GM18505 (cell line): ENCODE measurements at regions not wholly inside any gene's neighbourhood (a gene's known extent, or its start where the extent isn't known, plus 50 kb on each side); places are given as distances from the start of the nearest gene placed in this dataset.
"Not testable (repeated sequence)": the region's sequence is repeated elsewhere in the genome, so short reads cannot be mapped to it uniquely, and the experiment has no call there.

Source experiments
- ATAC-seq: cut with Tn5 transposase; IDR thresholded peaks from one replicate; pipeline ENCODE4 v1.9.1; 2021; ENCODE audit not compliant: unreplicated experiment
- POLR2A ChIP-seq: IDR thresholded peaks from 4 replicates; pipeline ENCODE4 v1.6.1; 2011; ENCODE audit warnings: borderline replicate concordance; ENCODE audit not compliant: insufficient read depth, insufficient read length; ENCODE audit errors: extremely low read depth

DNA sequence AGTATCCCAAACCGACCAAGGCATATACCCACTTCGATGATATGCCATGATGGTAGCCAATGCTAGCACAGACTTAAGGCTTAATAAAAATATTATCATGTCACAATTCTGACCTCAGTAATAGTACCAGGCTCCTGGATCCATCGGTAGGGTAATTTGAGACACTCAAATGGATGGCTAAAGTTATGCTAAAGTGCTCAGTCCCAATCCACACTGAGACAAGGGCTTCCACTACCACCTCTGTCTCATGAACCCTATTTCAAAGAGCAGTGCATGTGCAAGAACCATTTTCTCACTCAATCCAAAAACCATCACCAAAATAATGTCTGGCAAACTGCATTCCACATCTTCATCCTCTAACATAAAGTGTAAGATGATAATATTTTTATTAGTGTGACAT lies 122.4 kb upstream of the KRR1 start:
- no peak for ATAC-seq
- no peak for TF ChIP-seq POLR2A

DNA sequence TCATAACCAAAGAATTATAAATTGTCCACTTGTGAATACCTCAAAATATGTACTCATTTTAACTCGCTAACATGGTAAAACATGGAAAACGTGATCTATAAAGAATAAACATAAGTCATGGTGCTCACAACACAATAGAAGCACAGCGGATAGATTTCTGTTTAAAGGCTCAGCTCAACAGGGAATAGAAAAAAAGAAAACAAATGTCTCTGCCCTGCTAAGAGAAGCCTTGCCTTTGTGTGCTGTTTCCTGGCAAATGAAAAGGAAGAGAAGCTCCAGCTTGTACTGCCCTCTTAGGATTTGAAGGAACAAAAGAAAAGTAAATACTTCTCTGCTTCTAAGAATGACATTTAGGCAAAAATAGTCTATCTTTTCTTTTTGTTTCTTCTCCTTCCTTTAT lies 121.0 kb upstream of the KRR1 start:
- ATAC-seq, result no peak
- TF ChIP-seq POLR2A, result no peak

DNA sequence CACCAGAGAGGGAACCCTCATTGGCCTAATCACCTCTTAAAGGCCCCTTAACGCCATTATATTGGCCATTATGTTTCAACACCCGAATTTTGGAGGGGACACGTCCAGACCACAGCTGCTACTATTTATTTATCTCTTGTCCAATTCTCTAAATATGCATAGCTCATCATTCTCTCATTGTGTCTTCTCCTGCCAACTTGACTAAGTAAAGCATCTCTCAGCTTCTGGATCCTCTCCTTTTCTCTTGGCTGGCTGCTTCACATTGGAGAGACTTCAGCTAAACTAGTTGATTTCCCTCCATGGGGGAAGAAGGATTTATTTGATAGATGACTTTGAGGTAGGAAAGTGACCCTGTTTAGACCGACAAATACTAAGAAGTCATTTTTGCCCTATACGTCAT lies 120.4 kb upstream of the KRR1 start:
- ATAC-seq, result no peak
- TF ChIP-seq POLR2A, result no peak

DNA sequence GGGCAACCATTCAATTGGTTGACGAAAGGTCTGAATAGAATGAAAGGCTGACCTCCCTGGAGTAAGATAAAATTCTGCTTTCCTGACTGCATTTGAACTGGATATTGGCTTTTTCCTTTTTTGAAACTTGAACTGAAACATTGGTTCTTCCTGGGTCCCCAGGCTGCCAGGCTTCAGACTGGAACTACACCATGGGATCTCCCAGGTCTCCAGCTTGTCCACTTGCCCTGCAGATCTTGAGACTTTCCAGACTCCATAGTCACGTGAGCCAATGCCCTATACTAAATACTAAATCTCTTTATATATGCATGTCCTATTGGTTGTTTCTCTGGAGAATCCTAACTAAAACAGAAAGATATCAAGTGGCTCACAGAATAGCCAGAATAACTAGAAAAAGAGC lies 118.7 kb upstream of the KRR1 start:
- TF ChIP-seq POLR2A, result no peak
- no peak for ATAC-seq

DNA sequence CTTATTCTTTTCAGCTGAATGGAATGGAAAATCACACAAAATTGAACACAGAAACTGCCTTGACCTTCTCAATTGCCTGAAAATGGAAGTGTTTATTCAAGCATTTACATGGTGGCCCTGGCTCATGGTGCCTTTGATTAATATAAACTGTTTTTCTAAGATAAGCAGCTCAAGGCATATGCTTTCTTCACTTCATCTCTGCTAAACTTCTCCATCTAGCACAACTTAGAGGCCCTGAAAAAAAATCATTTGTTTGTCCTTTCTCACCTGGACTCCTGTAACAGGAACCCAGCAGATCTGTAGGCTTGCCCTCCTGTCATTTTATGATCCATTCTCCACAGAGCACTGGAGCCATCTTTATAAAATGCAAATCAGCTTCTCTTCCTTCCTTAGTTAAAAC lies 117.5 kb upstream of the KRR1 start:
- no peak for ATAC-seq
- TF ChIP-seq POLR2A, result no peak

DNA sequence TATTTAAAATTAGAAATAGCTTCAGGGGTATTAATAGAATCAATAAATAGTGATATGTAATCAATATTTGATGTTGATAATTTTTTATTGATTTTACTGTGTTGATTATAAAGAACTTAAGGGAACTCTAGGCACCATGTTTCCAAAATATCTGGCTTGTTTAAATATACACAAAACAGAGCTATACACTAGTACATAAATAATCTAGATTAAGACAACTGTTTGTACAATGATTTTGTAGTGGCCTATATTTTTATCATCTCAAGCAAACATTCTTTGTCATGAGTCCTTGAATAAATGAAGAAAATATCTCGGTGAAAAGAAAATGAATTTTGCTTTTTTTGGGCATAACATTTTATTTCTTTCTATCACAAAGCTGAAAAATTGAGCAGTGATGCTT lies 117.1 kb upstream of the KRR1 start:
- no peak for TF ChIP-seq POLR2A
- no peak for ATAC-seq

DNA sequence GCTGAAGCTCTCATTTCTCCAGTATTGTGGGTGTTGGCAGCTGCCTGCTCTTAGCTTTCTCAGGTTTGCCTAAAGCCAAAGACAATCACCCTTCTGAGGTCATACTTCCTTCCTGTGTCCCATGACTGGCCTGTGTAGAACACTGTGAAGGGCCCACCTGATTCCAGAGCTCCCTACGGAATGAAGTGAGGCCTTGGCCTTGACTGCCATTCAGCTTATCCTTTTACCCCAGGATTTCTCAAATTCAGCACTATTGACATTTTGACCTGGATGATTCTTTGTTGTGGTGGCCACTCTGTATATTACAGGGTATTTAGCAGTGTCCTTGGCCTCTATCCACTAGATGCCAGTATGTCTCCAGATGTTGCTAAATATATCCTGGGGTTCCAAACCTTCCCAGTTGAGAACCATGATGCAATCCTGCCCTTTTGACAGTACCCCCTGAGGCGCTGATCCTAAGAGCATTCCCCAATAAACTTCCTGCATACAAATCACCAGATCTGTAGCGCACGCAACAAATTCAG lies 112.3 kb upstream of the KRR1 start:
- no peak for ATAC-seq
- TF ChIP-seq POLR2A, result no peak

DNA sequence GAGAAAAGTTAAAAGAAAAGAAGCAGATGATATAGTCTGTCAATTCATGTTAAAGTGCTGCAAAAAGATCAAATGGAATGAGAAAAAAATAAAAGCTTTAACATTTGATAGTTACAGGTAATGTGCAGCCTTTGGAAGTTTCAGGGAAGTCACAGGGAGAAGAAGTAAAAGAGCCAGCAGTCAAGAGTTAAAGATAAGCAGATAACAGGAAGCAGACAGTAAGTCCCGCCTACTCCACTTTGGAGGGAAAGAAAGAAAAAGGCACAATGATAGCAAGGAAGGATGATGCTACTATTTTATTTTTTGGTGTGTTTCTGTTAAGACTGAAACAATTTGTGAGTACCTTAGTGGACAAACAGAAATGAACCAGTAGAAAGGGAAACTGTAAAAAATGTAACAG lies 111.1 kb upstream of the KRR1 start:
- ATAC-seq, result no peak
- no peak for TF ChIP-seq POLR2A

DNA sequence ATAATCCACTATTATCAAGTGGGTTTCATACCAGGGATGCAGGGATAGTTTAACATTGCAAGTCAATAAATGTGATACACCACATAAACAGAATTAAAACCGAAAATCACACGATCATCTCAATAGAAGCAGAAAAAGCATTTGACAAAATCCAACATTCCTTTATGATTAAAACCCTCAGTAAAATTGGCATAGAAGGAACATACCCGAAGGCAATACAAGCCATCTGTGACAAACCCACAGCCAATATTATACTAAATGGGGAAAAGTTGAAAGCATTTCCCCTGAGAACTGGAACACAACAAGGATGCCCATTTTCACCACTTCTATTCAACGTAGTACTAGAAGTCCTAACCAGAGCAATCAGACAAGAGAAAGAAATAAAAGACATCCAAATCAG lies 103.0 kb upstream of the KRR1 start:
- ATAC-seq, result not testable (repeated sequence)

DNA sequence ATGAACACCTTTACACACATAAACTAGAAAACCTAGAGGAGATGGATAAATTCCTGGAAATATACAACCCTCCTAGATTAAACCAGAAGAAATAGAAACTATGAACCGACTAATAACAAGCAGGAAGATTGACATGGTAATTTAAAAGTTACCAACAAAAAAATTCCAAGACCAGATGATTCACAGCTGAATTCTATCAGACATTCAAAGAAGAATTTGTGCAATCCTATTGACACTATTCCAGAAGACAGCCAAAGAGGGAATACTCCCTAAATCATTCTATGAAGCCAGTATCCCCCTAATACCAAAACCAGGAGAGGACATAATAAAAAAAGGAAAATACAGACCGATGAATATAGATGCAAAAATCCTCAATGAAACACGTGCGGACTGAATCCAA lies 102.6 kb upstream of the KRR1 start:
- ATAC-seq, result no peak
- TF ChIP-seq POLR2A, result no peak

DNA sequence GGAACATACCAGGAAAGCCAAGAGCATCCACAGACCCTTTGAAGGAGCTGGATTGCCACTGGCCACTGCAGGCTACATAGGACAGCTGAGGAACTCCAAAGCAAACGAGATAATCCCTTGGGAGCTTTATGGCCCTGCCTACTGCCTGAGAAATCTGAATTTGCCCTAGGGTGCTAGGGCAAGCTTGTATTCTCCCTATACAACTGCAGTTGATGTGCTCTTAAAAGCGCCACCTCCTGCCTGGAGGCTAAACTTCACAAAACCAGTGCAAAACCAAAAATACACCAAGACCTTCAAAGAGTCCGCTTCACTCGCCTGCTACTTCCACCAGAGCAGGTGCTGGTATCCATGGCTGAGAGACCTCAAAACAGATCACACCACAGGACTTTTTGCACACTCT lies 99.6 kb upstream of the KRR1 start:
- no peak for TF ChIP-seq POLR2A
- ATAC-seq, result no peak

DNA sequence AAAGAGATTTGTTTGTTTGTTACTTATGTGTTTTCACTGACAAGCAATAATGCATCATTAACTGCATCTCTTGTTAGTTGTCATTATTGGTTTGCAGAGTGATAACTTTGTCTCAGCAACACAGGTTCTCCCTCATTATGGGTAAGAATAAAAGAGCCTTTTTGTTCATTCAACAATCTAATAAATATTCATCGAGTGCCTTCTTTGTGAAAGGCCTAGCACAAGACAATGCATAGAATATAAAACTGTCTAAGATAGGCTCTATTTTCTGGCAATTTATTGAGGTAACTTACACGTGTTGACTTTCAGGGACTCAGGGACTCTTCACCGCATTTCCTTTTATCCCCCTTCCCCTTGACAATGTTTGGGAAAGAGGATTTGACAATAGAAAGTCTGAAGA lies 95.5 kb upstream of the KRR1 start:
- no peak for ATAC-seq
- no peak for TF ChIP-seq POLR2A

DNA sequence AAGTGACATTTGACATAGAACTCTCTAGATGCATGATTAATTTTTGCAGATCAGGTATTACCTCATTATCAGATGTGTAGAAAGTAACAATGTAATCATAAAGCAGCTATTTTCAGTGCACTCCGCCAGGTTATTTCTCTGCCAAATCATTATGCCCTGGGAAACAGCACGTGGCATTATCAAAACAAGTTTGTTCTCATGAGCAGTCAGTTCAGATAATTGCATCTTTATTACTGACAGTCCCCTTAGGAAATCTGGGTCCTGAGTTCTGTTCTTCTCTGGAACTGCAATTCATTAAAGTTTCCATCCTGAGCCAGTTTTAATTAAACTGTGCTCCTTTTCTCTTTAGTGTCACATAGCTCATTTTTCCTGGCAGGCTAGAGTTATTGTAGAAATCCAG lies 94.7 kb upstream of the KRR1 start:
- TF ChIP-seq POLR2A, result no peak
- no peak for ATAC-seq

DNA sequence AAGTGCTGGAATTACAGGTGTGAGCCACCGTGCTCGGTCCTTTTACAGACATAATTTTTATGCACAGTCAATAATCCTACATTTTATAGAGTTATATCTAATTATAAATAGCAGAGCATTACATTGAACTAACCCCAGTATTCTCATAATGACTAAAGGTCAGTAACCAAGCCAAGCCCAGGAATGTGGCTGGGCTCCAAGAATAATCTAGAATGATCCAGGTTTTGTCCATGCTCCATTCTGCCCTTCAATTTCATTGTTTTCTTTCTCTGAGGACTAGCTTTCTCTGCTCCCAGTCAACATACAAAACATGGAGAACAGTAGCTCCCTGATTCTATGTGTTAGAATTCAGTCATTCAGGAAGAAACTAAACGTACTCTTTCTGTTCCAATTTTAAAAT lies 92.1 kb upstream of the KRR1 start:
- TF ChIP-seq POLR2A, result no peak
- ATAC-seq, result no peak

DNA sequence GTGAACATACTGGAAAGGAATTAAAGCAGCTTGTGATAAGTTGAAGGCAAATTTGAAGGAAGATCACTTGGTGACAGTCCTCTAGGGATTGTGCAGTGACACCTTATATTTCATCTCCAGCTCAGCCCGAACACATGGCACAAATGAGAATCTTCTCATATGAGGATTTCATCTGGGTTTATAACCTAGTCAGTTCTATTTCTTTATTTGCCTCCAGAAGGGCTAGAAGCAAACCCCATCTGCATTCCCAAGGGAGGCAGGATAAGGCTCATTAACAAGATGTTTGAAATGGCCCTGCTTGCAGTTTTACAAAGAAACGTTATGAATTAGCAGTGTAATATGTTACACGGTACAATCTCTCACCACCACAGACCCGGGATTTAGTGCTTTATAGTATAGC lies 90.7 kb upstream of the KRR1 start:
- TF ChIP-seq POLR2A, result no peak
- ATAC-seq, result no peak
